ENCODE measurements at regions not wholly inside any gene's neighbourhood (a gene's known extent, or its start where the extent isn't known, plus 50 kb on each side); places are given as distances from the start of the nearest gene placed in this dataset.

DNA sequence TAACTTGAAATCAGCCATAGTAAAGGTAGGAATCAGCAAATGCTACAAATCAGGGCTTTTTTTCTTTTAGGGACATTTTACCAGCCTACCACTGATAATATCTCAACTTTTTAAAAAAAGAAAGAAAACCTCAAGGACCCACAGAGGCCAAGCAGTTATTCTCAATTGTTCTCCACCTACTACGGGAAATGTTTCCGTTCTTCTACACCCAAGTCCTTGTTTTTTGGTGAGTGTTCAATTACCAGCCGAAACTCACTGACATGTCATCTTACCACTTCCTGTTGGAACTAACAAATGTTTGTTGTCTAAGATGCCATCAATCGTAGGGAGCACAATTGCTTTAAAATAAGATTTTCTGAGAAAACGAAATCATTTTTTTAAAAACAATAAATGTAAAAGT lies 50.2 kb upstream of the CDK1 start:
- H3K4me3 ChIP-seq (ENCODE audit: low read length), result no peak overlapping the region
- WGBS, result 69% methylated on average over 5 of the region's 5 CpGs
- intact Hi-C loops (cut with DNase I), result no loop called here
- no peaks in the 10 kb centered on the region for H3K9me3 ChIP-seq (ENCODE audit: control insufficient read depth, low read length)
- no peaks in the 10 kb centered on the region for H3K27me3 ChIP-seq (ENCODE audit: control insufficient read depth, insufficient read depth)
- H3K27ac ChIP-seq (ENCODE audit: low read length), result no peak overlapping the region
- ATAC-seq, result no peak
- H3K4me1 ChIP-seq (ENCODE audit: control insufficient read depth, insufficient read depth, low read length), result peaks cover 2% of the 10 kb centered on the region
- no peak for DNase-seq

DNA sequence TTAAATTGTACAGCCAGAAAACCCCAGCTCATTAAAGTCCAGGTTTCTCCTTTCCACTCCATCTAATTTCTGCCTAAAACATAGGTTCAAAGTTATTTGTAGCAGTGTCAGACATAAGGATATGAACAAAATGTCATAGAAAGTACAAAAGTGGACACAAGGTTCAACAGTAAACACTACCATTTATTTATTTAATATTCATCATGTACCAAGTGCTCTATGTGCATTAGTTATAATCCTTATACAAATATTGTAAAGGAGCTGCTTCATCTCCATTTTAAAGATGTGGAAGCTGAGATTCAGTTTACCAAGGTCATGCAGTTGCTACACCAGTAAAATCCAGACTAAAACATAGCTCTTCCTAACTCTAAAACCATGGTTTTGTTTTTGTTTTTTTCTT lies 52.0 kb upstream of the CDK1 start:
- Histone ChIP-seq H3K9me3 (ENCODE audit: control insufficient read depth, low read length) (no peaks in the 10 kb centered on the region), H3K4me3 (ENCODE audit: low read length) (no peak overlapping the region), H3K27ac (ENCODE audit: low read length) (no peak overlapping the region), H3K4me1 (ENCODE audit: control insufficient read depth, insufficient read depth, low read length) (no peaks in the 10 kb centered on the region), H3K27me3 (ENCODE audit: control insufficient read depth, insufficient read depth) (no peaks in the 10 kb centered on the region)
- intact Hi-C loops (cut with DNase I), result no loop called here
- ATAC-seq, result no peak
- no peak for DNase-seq

DNA sequence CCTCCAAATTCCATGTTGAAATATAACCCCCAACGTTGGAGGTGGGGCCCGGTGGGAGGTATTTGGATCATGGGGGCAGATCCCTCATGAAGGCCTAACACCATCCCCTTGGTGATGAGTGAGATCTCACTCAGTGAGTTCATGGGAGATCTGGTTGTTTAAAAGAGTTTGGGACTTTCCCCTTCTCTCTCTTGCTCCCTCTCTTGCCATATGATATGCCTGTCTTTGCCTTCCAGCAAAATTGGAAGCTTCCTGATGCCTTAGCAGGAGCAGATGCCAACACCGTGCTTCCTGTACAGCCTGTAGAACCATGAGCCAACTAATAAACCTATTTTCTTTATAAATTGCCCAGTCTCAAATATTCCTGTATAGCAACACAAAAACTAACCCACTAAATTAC lies 55.7 kb upstream of the CDK1 start:
- intact Hi-C loops (cut with DNase I), result no loop called here
- Histone ChIP-seq H3K4me3 (ENCODE audit: low read length) (no peak overlapping the region), H3K27ac (ENCODE audit: low read length) (no peak overlapping the region), H3K4me1 (ENCODE audit: control insufficient read depth, insufficient read depth, low read length) (no peaks in the 10 kb centered on the region), H3K27me3 (ENCODE audit: control insufficient read depth, insufficient read depth) (no peaks in the 10 kb centered on the region), H3K9me3 (ENCODE audit: control insufficient read depth, low read length) (no peaks in the 10 kb centered on the region)
- 81% methylated on average over 3 of the region's 3 CpGs for WGBS
- ATAC-seq (no peak), DNase-seq (no peak)

DNA sequence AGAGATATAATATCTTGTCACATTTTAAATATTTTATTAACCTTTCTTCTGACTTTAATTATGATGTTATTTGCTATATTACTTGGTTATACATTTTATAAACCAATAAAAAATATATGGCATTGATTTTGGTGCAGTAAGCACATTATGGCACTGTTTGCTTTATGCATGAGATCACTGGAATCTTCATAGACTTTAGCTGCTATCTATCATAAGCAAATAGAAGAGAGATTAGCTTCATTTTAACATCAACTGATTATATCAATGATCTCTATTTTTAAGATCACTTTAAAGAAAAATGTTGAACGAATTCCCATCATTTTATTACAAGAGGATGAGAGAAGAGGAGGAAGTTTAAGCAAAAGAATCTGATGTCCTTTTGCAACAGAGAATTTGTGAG lies 58.6 kb upstream of the CDK1 start:
- Histone ChIP-seq H3K4me3 (ENCODE audit: low read length) (no peak overlapping the region), H3K9me3 (ENCODE audit: control insufficient read depth, low read length) (no peaks in the 10 kb centered on the region), H3K27me3 (ENCODE audit: control insufficient read depth, insufficient read depth) (no peaks in the 10 kb centered on the region), H3K27ac (ENCODE audit: low read length) (no peak overlapping the region), H3K4me1 (ENCODE audit: control insufficient read depth, insufficient read depth, low read length) (no peaks in the 10 kb centered on the region)
- intact Hi-C loops (cut with DNase I), result no loop called here
- DNase-seq (no peak), ATAC-seq (no peak)
- 64% methylated on average over 1 of the region's 1 CpG for WGBS

DNA sequence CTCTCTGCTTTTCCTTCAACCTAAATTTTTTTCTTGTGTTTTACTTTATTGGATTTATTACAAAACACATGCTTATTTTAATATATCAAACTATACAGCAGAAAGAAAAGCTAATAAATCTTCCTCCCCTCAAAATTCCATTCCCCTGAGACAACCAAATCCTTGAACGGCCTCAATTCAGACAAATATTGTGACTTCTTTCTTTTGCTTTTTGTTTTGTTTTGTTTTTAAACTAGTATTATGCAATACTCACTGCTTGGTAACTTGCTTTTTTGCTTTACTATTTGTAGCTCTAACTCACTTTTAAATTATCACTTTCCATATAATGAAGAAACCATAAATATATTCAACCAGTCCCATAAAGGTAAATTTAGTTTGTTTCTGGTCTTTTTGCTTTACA lies 59.4 kb upstream of the CDK1 start:
- ATAC-seq (no peak), DNase-seq (no peak)
- 40% methylated on average over 1 of the region's 1 CpG for WGBS
- Histone ChIP-seq H3K27me3 (ENCODE audit: control insufficient read depth, insufficient read depth) (no peaks in the 10 kb centered on the region), H3K4me1 (ENCODE audit: control insufficient read depth, insufficient read depth, low read length) (no peaks in the 10 kb centered on the region), H3K9me3 (ENCODE audit: control insufficient read depth, low read length) (no peaks in the 10 kb centered on the region), H3K27ac (ENCODE audit: low read length) (no peak overlapping the region), H3K4me3 (ENCODE audit: low read length) (no peak overlapping the region)
- intact Hi-C loops (cut with DNase I), result no loop called here

DNA sequence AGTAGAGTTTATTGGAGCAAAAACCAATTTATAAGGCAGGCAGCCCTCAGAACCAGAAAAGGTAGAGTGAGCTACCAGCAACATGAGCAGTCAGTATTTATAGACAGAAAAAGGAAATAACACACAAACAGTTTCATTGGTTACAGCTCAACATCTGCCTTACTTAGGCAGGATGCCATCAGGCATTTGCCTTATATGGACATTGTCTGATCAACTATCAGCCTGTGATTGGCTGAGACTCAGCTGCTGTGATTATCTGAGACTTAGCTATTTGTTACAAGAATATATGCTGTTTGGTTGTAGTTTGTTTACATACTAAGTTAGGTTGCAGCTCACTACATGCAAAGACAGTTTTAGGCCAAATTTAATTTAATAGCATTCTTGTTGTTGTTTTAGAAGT lies 60.4 kb upstream of the CDK1 start:
- DNase-seq, result no peak
- Histone ChIP-seq H3K27ac (ENCODE audit: low read length) (no peak overlapping the region), H3K27me3 (ENCODE audit: control insufficient read depth, insufficient read depth) (no peaks in the 10 kb centered on the region), H3K9me3 (ENCODE audit: control insufficient read depth, low read length) (no peaks in the 10 kb centered on the region), H3K4me3 (ENCODE audit: low read length) (no peak overlapping the region), H3K4me1 (ENCODE audit: control insufficient read depth, insufficient read depth, low read length) (no peaks in the 10 kb centered on the region)
- no peak for ATAC-seq
- intact Hi-C loops (cut with DNase I), result no loop called here

DNA sequence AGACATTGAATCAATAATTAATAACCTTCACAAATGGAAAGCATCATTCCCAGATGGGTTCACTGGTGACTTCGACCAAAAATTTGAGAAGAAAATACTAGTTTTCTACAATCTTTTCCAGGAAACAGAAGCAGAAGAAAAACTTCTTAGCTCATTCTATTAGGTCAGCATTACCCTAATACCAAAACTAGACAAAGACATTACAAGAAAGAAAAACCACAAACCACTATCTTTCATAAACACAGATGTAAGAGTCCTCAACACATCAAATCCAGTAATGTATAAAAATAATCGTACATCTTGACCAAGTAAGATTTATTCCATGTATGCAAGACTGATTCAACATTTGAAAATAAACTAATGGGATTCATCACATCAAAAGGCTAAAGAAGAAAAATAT lies 64.0 kb upstream of the CDK1 start:
- Histone ChIP-seq H3K27me3 (ENCODE audit: control insufficient read depth, insufficient read depth) (no peaks in the 10 kb centered on the region), H3K27ac (ENCODE audit: low read length) (no peak overlapping the region), H3K4me1 (ENCODE audit: control insufficient read depth, insufficient read depth, low read length) (no peaks in the 10 kb centered on the region), H3K9me3 (ENCODE audit: control insufficient read depth, low read length) (no peaks in the 10 kb centered on the region), H3K4me3 (ENCODE audit: low read length) (no peak overlapping the region)
- DNase-seq, result no peak
- no peak for ATAC-seq
- intact Hi-C loops (cut with DNase I), result no loop called here
- 80% methylated on average over 2 of the region's 2 CpGs for WGBS

DNA sequence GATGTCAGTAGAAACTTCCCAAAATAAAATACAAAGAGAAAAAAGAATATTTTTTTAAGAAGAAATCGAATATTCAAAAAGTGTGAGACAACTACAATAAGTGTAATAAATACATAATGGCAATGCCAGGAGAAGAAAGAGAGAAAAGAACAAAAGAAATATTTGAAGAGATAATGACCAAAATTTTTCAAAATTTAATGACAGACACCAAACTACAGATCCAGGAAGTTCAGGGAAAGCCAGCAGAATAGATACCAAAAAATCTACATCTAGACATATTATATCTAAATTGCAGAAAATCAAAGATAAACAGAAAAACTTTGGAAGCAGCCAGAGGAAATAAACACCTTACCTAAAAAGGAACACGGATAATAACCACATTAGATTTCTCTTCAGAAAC lies 66.8 kb upstream of the CDK1 start:
- Histone ChIP-seq H3K27me3 (ENCODE audit: control insufficient read depth, insufficient read depth) (peaks cover 2% of the 10 kb centered on the region), H3K4me3 (ENCODE audit: low read length) (no peak overlapping the region), H3K4me1 (ENCODE audit: control insufficient read depth, insufficient read depth, low read length) (no peaks in the 10 kb centered on the region), H3K27ac (ENCODE audit: low read length) (no peak overlapping the region), H3K9me3 (ENCODE audit: control insufficient read depth, low read length) (no peaks in the 10 kb centered on the region)
- DNase-seq (no peak), ATAC-seq (no peak)
- WGBS, result 86% methylated on average over 2 of the region's 2 CpGs
- intact Hi-C loops (cut with DNase I), result no loop called here

DNA sequence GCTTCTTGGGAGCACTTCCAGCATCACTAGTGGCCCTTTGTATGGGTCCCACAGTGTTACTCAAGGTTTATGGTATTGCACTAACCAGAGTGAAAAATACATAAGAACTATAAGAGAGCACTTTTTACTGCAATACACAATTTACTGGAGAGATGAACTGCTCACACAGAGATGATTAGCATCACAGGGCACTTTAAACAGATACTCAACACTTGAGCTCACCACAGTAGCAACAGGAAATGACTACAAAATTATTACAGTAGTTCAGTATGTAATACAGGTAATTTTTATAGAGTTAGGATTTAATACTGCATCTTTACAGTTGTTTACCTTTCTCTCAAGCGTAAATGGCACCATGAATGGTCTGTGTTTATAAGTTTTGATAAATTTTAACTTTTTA lies 68.2 kb upstream of the CDK1 start:
- Histone ChIP-seq H3K4me1 (ENCODE audit: control insufficient read depth, insufficient read depth, low read length) (no peaks in the 10 kb centered on the region), H3K4me3 (ENCODE audit: low read length) (no peak overlapping the region), H3K9me3 (ENCODE audit: control insufficient read depth, low read length) (no peaks in the 10 kb centered on the region), H3K27ac (ENCODE audit: low read length) (no peak overlapping the region), H3K27me3 (ENCODE audit: control insufficient read depth, insufficient read depth) (peaks cover 2% of the 10 kb centered on the region)
- ATAC-seq (no peak), DNase-seq (no peak)
- 92% methylated on average over 1 of the region's 1 CpG for WGBS
- intact Hi-C loops (cut with DNase I), result no loop called here

DNA sequence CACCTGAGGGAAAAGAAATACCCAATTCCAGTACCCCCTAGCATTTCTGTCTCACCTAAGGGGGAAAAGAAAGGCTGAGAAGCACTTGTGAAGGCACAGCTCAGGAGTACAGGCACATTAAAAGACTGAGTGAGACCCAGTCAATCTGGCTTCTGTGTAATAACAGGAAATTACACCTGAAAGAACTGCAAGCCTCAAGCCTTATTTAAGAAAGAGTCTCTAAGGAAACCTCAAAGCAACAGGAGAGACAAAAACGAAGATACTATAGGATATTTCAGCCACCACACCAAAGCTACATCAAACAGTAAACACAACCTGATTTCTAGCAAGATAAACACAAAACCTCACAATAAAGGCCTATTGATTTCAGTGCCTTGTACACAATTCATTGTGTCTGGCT lies 69.6 kb upstream of the CDK1 start:
- peaks cover 2% of the 10 kb centered on the region for H3K4me1 ChIP-seq (ENCODE audit: control insufficient read depth, insufficient read depth, low read length)
- no peak for ATAC-seq
- no peak overlapping the region for H3K4me3 ChIP-seq (ENCODE audit: low read length)
- intact Hi-C loops (cut with DNase I), result no loop called here
- 0% methylated on average over 1 of the region's 1 CpG for WGBS
- DNase-seq, result no peak
- peaks cover 2% of the 10 kb centered on the region for H3K27me3 ChIP-seq (ENCODE audit: control insufficient read depth, insufficient read depth)
- no peaks in the 10 kb centered on the region for H3K9me3 ChIP-seq (ENCODE audit: control insufficient read depth, low read length)
- no peak overlapping the region for H3K27ac ChIP-seq (ENCODE audit: low read length)

DNA sequence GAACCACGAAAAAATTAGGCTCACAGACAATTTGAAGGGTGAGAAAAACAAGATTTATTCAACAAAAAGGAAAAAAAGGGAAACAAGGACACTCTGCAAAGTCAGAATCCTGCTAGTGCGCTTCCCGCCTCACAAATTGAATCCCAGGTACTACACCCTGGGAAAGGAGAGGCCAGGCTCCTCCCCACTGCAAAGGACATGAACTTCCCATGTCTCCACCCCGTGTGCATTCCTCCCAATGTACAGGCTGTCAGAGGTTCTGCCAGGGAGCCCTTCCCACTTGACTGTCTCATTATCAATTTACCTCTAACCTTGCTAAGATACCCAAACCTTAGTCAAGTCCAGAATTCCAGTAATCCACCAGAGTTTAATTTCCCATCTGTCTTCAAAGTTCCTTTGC lies 70.4 kb upstream of the CDK1 start:
- no peak overlapping the region for H3K27ac ChIP-seq (ENCODE audit: low read length)
- intact Hi-C loops (cut with DNase I), result no loop called here
- no peak for DNase-seq
- peaks cover 2% of the 10 kb centered on the region for H3K27me3 ChIP-seq (ENCODE audit: control insufficient read depth, insufficient read depth)
- peaks cover 2% of the 10 kb centered on the region for H3K4me1 ChIP-seq (ENCODE audit: control insufficient read depth, insufficient read depth, low read length)
- no peaks in the 10 kb centered on the region for H3K9me3 ChIP-seq (ENCODE audit: control insufficient read depth, low read length)
- no peak for ATAC-seq
- WGBS, result 71% methylated on average over 4 of the region's 4 CpGs
- no peak overlapping the region for H3K4me3 ChIP-seq (ENCODE audit: low read length)

DNA sequence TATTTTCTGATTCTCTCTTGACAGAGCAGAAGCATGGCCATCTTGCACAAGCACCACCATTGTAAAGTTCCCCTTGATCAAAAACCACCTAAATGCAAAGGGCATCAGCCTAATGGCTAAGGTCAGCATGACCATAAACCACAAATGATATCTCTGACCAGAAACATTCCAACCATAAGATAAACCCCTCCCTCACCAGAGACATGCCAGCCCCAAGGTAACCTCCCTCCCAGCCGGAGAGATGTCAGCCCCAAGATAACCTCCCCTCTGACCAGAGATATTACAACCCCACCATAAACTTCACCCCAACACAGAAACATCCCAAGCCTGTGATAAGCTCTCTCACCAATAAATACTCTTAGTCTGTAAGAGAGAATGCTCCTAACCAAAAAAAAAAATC lies 72.1 kb upstream of the CDK1 start:
- no peak overlapping the region for H3K27ac ChIP-seq (ENCODE audit: low read length)
- WGBS, result 60% methylated on average over 1 of the region's 1 CpG
- peaks cover 2% of the 10 kb centered on the region for H3K4me1 ChIP-seq (ENCODE audit: control insufficient read depth, insufficient read depth, low read length)
- H3K27me3 ChIP-seq (ENCODE audit: control insufficient read depth, insufficient read depth), result peaks cover 2% of the 10 kb centered on the region
- no peaks in the 10 kb centered on the region for H3K9me3 ChIP-seq (ENCODE audit: control insufficient read depth, low read length)
- intact Hi-C loops (cut with DNase I), result no loop called here
- ATAC-seq, result no peak
- H3K4me3 ChIP-seq (ENCODE audit: low read length), result no peak overlapping the region
- no peak for DNase-seq
